ENCODE measurements at regions not wholly inside any gene's neighbourhood (a gene's known extent, or its start where the extent isn't known, plus 50 kb on each side); places are given as distances from the start of the nearest gene placed in this dataset.
"Not testable (repeated sequence)": the region's sequence is repeated elsewhere in the genome, so short reads cannot be mapped to it uniquely, and the experiment has no call there.

DNA sequence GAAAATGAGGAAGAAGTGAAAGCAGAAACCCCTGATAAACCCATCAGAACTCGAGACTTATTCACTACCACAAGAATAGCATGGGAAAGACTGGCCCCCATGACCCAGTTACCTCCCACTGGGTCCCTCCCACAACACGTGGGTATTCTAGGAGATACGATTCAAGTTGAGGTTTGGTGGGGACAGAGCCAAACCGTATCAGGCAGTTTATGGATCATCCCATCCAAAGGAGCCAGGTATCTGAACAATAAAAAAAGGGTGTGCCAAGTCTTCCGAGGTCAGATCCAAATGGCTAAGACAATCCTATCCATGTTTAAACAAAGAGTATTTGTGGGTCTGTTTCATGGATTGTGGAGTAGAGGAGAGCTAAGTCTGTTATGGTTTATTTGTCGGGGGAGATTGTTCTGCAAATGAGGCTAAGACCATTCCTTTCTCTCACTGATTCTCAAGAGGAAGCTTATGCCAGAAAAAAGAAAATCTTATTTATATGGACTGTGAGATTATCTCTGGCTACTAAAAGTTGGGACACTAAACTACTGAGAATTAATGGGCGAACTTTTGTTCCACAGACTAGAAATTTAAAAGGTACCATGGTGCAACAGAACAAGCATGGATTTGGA, 203.7 kb downstream of the IPMK start:
- Mint-ChIP-seq H3K4me1 (peaks cover 22% of the 10 kb centered on the region), H3K9me3 (no peaks in the 10 kb centered on the region), H3K27ac (no peak overlapping the region), H3K36me3 (ENCODE audit: low read depth) (peaks cover 2% of the 10 kb centered on the region; the same call in 2 of the 3 replicates), H3K27me3 (ENCODE audit: insufficient read depth, low read depth, poor library complexity) (peaks cover 4% of the 10 kb centered on the region), H3K4me3 (no peak overlapping the region)
- TF ChIP-seq POLR2AphosphoS5 (IDR thresholded peaks at IDR 0.05; ENCODE audit: low read depth) = no peak
- TF ChIP-seq JUNB (IDR thresholded peaks at IDR 0.05; ENCODE audit: unreplicated experiment) = no peak
- no peak for TF ChIP-seq ZNF331 (CRISPR knock-in tag; IDR thresholded peaks at IDR 0.05; ENCODE audit: low read depth)
- no peak overlapping the region for H3K27ac ChIP-seq (ENCODE audit: low read depth)
- H3K4me3 ChIP-seq = no peak overlapping the region
- no peaks in the 10 kb centered on the region for H3K9me2 ChIP-seq (ENCODE audit: insufficient read depth)
- H3K79me2 ChIP-seq (replicated peaks; ENCODE audit: insufficient read depth) = no peaks in the 10 kb centered on the region
- H3K36me3 ChIP-seq (ENCODE audit: insufficient read depth) = no peaks in the 10 kb centered on the region
- DNase-seq (ENCODE audit: low spot score) = no peak
- H4K20me1 ChIP-seq (replicated peaks; ENCODE audit: insufficient read depth) = no peaks in the 10 kb centered on the region
- H2AFZ ChIP-seq = no peak overlapping the region; the same call in 1 of the 2 replicates
- ATAC-seq = no peak; the same call in 1 of the 3 replicates
- peak overlapping the region; percentile 44 for H3K4me2 ChIP-seq
- H3F3A ChIP-seq (replicated peaks; ENCODE audit: low read depth) = no peaks in the 10 kb centered on the region
- peaks cover 16% of the 10 kb centered on the region for H3K4me1 ChIP-seq (ENCODE audit: insufficient read depth)
- H3K27me3 ChIP-seq (ENCODE audit: insufficient read depth) = no peaks in the 10 kb centered on the region

DNA sequence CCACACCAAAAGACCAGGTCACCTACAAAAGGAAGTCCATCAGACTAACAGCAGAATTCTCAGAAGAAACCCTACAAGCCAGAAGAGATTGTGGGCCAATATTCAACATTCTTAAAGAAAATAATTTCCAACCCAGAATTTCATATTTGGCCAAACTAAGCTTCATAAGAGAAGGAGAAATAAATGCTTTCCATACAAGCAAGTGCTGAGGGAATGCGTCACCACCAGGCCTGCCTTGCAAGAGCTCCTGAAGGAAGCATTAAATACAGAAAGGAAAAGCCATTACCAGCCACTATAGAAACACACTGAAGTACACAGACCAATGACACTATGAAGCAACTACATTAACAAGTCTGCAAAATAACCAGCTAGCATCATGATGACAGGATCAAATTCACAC, 209.0 kb downstream of the IPMK start:
- H3K36me3 ChIP-seq (ENCODE audit: insufficient read depth); H3K36me3 Mint-ChIP-seq (ENCODE audit: low read depth); H4K20me1 ChIP-seq (replicated peaks; ENCODE audit: insufficient read depth): not testable (repeated sequence)

DNA sequence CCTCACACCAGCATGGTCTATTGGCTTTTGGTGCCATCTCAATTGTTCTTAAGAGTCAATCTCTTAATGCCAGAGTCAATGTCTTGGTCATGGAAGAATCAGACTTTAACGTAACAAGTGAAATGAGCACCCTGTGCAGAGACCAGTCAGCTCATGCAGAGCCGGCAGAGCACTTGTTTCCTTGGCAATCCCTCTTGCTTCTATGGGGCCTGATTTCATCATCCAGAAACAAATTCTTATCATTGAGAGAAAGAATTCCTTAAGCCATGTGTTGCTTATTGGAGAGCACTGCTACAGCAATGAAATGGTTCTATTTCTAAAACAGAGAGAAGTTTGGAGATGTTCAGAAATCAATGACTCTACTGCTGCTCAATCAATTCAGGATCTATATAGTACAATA, 212.8 kb downstream of the IPMK start:
- no peak overlapping the region for H3K4me3 ChIP-seq
- Mint-ChIP-seq H3K4me1 (peaks cover 37% of the 10 kb centered on the region), H3K27ac (no peak overlapping the region), H3K36me3 (ENCODE audit: low read depth) (no peaks in the 10 kb centered on the region), H3K27me3 (ENCODE audit: insufficient read depth, low read depth, poor library complexity) (peaks cover 6% of the 10 kb centered on the region), H3K4me3 (no peak overlapping the region), H3K9me3 (no peaks in the 10 kb centered on the region)
- no peak overlapping the region for H3K4me2 ChIP-seq
- no peak for DNase-seq (ENCODE audit: low spot score)
- peak overlapping the region; percentile 32; the same call in 1 of the 2 replicates for H2AFZ ChIP-seq
- no peaks in the 10 kb centered on the region for H3K27me3 ChIP-seq (ENCODE audit: insufficient read depth)
- H3K36me3 ChIP-seq (ENCODE audit: insufficient read depth) = no peaks in the 10 kb centered on the region
- H3K4me1 ChIP-seq (ENCODE audit: insufficient read depth) = peaks cover 36% of the 10 kb centered on the region
- no peaks in the 10 kb centered on the region for H4K20me1 ChIP-seq (replicated peaks; ENCODE audit: insufficient read depth)
- H3K27ac ChIP-seq (ENCODE audit: low read depth) = no peak overlapping the region
- H3K9me2 ChIP-seq (ENCODE audit: insufficient read depth) = peaks cover 9% of the 10 kb centered on the region
- no peaks in the 10 kb centered on the region for H3K79me2 ChIP-seq (replicated peaks; ENCODE audit: insufficient read depth)
- no peak for TF ChIP-seq ZNF331 (CRISPR knock-in tag; IDR thresholded peaks at IDR 0.05; ENCODE audit: low read depth)
- TF ChIP-seq, protein P1, sequence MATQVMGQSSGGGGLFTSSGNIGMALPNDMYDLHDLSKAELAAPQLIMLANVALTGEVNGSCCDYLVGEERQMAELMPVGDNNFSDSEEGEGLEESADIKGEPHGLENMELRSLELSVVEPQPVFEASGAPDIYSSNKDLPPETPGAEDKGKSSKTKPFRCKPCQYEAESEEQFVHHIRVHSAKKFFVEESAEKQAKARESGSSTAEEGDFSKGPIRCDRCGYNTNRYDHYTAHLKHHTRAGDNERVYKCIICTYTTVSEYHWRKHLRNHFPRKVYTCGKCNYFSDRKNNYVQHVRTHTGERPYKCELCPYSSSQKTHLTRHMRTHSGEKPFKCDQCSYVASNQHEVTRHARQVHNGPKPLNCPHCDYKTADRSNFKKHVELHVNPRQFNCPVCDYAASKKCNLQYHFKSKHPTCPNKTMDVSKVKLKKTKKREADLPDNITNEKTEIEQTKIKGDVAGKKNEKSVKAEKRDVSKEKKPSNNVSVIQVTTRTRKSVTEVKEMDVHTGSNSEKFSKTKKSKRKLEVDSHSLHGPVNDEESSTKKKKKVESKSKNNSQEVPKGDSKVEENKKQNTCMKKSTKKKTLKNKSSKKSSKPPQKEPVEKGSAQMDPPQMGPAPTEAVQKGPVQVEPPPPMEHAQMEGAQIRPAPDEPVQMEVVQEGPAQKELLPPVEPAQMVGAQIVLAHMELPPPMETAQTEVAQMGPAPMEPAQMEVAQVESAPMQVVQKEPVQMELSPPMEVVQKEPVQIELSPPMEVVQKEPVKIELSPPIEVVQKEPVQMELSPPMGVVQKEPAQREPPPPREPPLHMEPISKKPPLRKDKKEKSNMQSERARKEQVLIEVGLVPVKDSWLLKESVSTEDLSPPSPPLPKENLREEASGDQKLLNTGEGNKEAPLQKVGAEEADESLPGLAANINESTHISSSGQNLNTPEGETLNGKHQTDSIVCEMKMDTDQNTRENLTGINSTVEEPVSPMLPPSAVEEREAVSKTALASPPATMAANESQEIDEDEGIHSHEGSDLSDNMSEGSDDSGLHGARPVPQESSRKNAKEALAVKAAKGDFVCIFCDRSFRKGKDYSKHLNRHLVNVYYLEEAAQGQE (IDR thresholded peaks at IDR 0.05; ENCODE audit: unreplicated experiment) = no peak
- no peak for TF ChIP-seq STAT1 (IDR thresholded peaks at IDR 0.05; ENCODE audit: unreplicated experiment)
- TF ChIP-seq, protein P2, sequence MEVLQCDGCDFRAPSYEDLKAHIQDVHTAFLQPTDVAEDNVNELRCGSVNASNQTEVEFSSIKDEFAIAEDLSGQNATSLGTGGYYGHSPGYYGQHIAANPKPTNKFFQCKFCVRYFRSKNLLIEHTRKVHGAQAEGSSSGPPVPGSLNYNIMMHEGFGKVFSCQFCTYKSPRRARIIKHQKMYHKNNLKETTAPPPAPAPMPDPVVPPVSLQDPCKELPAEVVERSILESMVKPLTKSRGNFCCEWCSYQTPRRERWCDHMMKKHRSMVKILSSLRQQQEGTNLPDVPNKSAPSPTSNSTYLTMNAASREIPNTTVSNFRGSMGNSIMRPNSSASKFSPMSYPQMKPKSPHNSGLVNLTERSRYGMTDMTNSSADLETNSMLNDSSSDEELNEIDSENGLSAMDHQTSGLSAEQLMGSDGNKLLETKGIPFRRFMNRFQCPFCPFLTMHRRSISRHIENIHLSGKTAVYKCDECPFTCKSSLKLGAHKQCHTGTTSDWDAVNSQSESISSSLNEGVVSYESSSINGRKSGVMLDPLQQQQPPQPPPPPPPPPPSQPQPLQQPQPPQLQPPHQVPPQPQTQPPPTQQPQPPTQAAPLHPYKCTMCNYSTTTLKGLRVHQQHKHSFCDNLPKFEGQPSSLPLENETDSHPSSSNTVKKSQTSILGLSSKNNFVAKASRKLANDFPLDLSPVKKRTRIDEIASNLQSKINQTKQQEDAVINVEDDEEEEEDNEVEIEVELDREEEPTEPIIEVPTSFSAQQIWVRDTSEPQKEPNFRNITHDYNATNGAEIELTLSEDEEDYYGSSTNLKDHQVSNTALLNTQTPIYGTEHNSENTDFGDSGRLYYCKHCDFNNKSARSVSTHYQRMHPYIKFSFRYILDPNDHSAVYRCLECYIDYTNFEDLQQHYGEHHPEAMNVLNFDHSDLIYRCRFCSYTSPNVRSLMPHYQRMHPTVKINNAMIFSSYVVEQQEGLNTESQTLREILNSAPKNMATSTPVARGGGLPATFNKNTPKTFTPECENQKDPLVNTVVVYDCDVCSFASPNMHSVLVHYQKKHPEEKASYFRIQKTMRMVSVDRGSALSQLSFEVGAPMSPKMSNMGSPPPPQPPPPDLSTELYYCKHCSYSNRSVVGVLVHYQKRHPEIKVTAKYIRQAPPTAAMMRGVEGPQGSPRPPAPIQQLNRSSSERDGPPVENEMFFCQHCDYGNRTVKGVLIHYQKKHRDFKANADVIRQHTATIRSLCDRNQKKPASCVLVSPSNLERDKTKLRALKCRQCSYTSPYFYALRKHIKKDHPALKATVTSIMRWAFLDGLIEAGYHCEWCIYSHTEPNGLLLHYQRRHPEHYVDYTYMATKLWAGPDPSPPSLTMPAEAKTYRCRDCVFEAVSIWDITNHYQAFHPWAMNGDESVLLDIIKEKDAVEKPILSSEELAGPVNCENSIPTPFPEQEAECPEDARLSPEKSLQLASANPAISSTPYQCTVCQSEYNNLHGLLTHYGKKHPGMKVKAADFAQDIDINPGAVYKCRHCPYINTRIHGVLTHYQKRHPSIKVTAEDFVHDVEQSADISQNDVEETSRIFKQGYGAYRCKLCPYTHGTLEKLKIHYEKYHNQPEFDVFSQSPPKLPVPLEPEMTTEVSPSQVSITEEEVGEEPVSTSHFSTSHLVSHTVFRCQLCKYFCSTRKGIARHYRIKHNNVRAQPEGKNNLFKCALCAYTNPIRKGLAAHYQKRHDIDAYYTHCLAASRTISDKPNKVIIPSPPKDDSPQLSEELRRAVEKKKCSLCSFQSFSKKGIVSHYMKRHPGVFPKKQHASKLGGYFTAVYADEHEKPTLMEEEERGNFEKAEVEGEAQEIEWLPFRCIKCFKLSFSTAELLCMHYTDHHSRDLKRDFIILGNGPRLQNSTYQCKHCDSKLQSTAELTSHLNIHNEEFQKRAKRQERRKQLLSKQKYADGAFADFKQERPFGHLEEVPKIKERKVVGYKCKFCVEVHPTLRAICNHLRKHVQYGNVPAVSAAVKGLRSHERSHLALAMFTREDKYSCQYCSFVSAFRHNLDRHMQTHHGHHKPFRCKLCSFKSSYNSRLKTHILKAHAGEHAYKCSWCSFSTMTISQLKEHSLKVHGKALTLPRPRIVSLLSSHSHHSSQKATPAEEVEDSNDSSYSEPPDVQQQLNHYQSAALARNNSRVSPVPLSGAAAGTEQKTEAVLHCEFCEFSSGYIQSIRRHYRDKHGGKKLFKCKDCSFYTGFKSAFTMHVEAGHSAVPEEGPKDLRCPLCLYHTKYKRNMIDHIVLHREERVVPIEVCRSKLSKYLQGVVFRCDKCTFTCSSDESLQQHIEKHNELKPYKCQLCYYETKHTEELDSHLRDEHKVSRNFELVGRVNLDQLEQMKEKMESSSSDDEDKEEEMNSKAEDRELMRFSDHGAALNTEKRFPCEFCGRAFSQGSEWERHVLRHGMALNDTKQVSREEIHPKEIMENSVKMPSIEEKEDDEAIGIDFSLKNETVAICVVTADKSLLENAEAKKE (CRISPR knock-in tag; IDR thresholded peaks at IDR 0.05) = no peak
- no peak for TF ChIP-seq EZH2phosphoT487 (IDR thresholded peaks at IDR 0.05; ENCODE audit: unreplicated experiment)
- H3F3A ChIP-seq (replicated peaks; ENCODE audit: low read depth) = no peaks in the 10 kb centered on the region
- no peak for ATAC-seq

More for the DNA sequence above, 209.0 kb downstream of the IPMK start:
- not testable (repeated sequence) for H3K27ac ChIP-seq (ENCODE audit: low read depth); H3K4me3 ChIP-seq; H3K9me2 ChIP-seq (ENCODE audit: insufficient read depth); H3K4me3 Mint-ChIP-seq; H3K27ac Mint-ChIP-seq; H3K9me3 Mint-ChIP-seq; H3F3A ChIP-seq (replicated peaks; ENCODE audit: low read depth); H3K4me2 ChIP-seq; H3K27me3 ChIP-seq (ENCODE audit: insufficient read depth); ATAC-seq; H3K79me2 ChIP-seq (replicated peaks; ENCODE audit: insufficient read depth); DNase-seq (ENCODE audit: low spot score); H3K27me3 Mint-ChIP-seq (ENCODE audit: insufficient read depth, low read depth, poor library complexity); H2AFZ ChIP-seq; H3K4me1 ChIP-seq (ENCODE audit: insufficient read depth)
- peaks cover 13% of the 10 kb centered on the region for H3K4me1 Mint-ChIP-seq
